ENCODE measurements at regions not wholly inside any gene's neighbourhood (a gene's known extent, or its start where the extent isn't known, plus 50 kb on each side); places are given as distances from the start of the nearest gene placed in this dataset.

- DNase-seq (ENCODE audit: low read depth) = no peak
These were observed 80.4 kb downstream of the HSPH1 start for GRCh38 chr13:31081316-31081715.

DNA sequence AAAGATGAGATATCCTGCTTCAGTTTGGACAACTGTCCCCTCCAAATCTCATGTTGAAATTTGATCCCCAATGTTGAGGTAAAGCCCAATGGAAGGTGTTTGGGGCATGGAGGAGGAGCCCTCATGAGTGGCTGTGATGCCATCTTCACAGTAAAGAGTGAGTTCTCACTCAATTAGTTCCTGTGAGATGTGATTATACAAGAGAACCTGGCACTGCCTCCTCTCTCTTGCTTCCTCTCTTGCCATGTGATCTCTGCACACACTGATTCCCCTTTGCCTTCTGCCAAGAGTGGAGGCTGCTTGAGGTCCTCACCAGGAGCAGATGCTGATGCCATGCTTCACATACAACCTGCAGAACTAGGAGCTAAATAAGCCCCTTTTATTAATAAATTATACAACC, 86.9 kb downstream of the HSPH1 start:
- DNase-seq (ENCODE audit: low read depth) = no peak

DNA sequence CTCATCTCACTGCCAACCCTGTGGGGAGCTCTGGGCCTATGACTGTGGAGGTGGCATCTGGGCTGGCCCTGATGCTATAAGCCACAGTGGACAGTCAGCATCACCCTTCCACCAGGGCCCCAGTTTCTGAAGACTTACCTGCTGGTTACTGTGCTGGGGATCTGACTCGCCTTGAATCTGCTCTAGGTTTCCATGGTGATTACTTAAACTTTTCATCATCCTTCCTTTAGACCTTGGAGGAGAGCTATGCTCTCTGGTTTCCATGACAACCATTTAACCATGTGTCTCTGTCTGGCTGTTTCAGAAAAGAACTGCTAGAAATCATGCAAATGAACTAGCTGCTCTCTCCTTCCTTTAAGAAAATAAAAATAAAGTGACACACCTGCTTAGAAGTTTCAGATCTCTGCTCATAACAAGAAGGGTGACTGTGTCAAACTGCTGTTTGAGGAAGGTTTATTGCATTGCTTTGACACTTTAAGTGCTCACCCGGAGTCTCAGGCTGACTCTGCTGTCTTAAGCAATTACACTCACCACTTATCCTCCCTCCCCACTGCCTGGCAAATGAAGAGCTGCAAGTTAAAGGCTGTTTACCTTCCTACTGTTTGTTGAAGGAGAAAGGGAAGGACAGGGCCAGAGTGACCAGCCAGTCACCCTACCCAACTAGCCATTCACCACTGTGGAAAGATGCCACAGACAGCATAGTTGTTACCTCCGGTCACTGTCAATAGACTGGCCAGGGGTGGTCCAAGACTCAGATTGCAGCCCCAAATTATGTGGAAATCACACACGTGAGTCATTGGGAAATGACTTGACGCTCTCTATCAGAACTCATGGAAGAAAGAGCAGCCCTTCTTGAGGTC, 87.6 kb downstream of the HSPH1 start:
- DNase-seq (ENCODE audit: low read depth) = no peak

- no peak for DNase-seq (ENCODE audit: low read depth)
These were observed 89.7 kb downstream of the HSPH1 start for GRCh38 chr13:31072041-31072440.

- no peak for DNase-seq (ENCODE audit: low read depth)
These were observed 91.7 kb downstream of the HSPH1 start for GRCh38 chr13:31069808-31070534.

DNA sequence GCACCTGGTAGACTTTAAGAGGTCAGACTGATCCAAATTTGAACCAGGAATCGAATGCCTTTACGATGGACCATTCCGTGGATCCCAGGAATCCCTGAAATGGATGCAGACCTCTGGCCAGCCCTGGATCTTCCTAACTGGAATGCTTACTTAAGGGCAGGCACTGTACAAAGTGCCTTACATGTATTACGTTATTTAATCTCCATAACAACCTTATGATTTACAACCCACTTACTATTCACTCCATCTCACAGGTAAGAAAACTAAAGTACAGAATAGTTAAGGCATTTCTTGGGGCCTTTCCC, 93.6 kb downstream of the HSPH1 start:
- DNase-seq (ENCODE audit: low read depth) = no peak

DNA sequence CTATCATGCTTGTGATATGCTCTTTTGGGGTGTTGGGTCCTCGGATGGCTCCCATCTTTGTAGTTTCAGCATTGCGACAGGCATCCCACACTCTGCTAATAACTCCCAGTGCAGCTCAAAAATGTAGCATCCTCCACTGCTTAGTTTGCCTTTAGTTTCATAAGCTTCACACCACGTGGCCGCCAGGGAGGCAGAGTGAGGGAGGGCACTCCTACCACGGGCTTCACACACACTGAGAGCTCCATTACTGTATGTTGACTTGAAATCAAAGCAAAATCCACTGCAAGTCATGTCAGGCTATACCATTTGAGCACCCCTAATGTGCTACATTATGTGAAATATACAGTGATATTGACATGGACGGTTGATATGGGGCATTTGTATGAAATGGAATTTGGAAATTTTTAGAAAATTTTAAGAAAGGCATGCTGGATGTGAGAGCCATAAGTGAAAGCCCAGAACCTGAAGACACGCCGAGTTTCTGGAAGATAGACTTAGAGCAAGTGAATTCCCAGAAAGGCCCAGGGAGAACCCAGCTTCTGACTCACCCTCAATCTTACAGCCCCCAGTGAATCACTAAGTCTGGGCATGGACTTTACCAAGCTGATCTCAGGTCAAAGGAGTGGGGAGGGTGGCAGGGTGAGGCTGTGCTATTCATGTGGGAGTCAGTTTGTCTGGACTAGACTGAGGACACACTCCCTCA, 94.1 kb downstream of the HSPH1 start:
- DNase-seq (ENCODE audit: low read depth) = no peak

GRCh38 chr13:31064636-31065035, 97.1 kb downstream of the HSPH1 start:
- DNase-seq (ENCODE audit: low read depth) = no peak

DNA sequence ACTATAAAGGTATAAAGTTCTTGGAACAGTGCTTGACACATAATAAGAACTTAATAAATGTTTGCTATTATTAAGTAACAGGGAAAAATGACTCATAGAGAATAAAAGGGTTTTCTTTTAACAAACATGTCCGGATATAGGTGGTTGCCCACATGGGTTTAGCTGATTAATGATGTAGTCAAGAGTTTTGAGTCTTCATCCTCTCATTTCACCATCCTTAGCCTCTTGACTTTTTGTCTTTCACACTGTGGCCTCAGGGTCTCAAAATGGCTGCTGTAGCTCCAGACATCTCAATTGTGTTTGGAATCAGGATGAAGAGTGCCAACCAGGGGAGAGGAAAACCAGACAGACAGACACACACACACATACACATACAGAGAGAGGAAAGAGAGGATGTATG, 97.9 kb downstream of the HSPH1 start:
- no peak for DNase-seq (ENCODE audit: low read depth)

DNA sequence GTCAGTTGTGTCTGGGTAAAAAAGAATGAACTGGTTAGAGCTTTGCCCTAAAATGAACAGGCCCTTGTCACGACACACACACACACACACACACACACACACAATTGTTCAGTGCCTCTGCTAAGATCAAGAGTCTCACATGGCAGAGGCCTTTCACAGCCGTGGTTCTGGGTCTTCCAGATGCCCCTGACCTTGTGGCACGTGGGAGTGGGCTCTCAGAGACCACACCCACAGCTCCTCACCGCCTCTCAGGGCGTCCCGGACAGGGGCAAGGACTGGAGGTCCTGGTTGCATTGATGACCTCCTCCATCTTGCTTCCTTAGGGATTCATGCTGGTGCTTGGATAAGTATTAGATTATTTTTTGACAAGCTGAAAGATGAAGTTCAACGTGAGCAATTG, 101.0 kb downstream of the HSPH1 start:
- DNase-seq (ENCODE audit: low read depth) = no peak

DNA sequence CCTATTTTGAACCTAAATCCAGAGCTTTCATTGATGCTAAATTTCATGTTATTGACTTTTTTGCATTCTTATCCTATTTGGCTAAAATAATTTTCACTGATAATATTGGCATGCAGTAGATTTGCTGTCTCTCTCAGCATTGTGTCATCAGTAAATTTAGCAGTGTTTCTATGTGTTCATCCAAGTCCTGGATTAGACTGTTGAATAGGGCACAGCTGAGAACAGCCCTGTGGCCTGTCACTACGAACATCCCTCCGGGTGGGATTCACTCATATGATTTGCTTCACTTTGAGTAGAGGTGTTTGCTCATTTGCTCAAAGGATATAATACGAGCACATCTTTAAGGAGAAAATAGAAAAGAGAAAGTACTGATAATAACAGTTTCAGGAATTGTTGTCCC, 101.5 kb downstream of the HSPH1 start:
- no peak for DNase-seq (ENCODE audit: low read depth)

DNA sequence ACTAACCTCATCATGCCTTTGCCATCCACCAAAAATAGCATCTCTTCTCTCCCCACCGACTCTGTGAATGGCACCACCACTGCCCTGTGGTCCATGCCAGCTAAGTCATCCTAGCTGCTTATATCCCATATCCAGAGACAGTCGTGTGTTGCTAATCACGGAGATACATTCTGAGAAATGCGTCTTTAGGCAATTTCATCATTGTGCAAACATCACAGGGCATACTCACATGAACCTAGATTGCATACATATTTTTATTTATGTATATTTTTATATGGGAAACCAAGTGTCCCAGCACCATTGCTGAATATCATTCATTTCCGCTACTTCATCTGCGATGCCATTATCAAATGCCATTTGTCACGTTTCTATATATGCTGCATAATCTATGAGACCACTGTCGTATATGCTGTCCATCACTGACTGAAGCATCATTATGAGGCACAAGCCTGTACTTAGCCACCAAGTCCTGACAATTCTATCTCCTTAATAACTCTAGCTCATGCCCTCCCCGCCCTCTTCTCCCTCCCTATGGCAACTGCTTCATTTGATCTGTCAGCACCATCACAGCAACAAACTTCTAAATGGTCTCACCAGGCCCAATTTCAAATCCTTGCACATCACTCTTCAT, 104.2 kb downstream of the HSPH1 start:
- DNase-seq (ENCODE audit: low read depth) = no peak

- DNase-seq (ENCODE audit: low read depth) = peak; percentile 22
These were observed 104.9 kb downstream of the HSPH1 start for GRCh38 chr13:31056644-31057271.

GRCh38 chr13:31055589-31055988, 106.1 kb downstream of the HSPH1 start:
- no peak for DNase-seq (ENCODE audit: low read depth)

GRCh38 chr13:31054632-31055031, 107.1 kb downstream of the HSPH1 start:
- no peak for DNase-seq (ENCODE audit: low read depth)

- no peak for DNase-seq (ENCODE audit: low read depth)
These were observed 107.8 kb downstream of the HSPH1 start for GRCh38 chr13:31053896-31054295.

GRCh38 chr13:31053091-31053490, 108.6 kb downstream of the HSPH1 start:
- no peak for DNase-seq (ENCODE audit: low read depth)

GRCh38 chr13:31052478-31052877, 109.2 kb downstream of the HSPH1 start:
- no peak for DNase-seq (ENCODE audit: low read depth)

DNA sequence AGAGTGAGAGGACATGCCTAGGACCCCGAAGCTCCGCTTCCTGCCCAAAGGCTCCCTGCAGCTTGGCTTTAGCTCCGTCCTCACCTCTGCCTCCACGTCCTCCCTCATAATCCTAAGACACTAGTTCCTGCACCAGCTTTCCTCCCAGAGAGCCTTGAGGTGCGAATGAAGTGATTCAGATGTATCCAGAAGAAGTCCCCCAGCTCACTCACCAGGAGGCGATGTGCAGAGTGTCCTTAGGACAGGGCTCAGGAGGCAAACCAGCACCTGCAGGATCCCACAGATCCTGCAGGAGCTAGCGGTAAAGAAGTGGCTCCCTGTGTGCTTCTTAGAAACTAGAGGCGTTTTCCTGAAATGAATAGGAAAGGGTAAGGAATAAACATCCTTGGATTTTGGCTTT, 109.7 kb downstream of the HSPH1 start:
- no peak for DNase-seq (ENCODE audit: low read depth)

DNA sequence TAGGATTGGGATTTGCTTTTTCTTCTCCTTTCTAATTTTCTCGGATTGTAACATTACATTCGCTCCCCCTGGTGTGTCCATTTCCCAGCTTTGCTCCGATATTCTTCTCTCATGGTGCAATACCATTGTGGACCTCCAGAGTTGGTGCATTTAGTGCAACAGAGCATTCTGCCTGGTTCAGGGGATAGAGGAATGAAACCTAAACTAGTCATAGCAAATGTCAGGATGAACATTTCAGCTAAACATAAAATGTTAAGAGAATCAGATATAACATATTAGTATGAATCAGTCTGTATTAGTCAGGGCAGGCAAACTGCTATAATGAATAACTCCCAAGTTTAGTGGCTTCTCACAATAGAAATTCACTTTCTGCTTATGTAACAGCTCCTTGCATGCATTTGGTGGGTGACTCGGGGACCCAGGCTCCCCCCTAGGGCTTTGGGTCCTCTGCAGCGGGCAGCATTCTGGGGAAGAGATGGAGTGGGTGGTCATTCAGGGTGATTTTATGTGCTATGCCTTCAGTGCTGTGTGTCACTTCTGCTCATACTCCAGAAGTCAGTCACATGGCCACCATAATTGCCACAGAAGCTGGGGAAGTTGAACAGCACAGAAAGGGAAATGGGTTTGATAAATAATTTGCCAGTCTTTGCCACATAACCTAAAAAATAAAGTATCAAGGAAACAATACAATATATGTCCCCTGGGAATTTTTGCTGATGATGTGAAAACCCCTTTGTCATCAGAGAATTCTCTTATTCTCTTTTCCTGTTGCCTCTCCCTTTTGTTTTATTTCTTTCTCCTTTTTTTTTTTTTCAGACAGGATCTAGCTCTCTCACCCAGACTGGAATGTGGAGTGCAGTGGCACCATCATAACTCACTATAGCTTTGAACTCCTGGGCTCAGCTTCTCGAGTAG, 111.0 kb downstream of the HSPH1 start:
- no peak for DNase-seq (ENCODE audit: low read depth)

DNA sequence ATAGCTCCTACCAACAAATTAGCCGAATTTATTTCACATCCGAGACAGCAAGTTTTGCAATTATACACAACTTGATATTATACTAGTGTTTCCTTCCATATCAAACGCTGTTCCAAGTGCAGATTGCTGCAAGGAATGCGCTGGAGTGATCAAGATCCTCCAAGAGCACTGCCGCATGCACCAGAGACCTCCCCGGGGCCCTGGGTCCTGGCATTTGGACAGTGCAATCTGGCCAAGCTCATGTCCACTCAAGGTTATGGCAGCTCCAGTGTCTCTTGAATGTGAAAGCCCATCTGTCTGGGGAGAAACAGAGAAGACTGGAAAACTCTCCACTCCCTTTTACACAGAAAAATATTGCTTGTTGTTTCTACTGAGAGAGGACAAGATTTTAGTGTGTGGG, 111.9 kb downstream of the HSPH1 start:
- DNase-seq (ENCODE audit: low read depth) = no peak
